H1 (cell line): ENCODE measurements at regions not wholly inside any gene's neighbourhood (a gene's known extent, or its start where the extent isn't known, plus 50 kb on each side); places are given as distances from the start of the nearest gene placed in this dataset.

Experiments used
- BRCA1 ChIP-seq: IDR thresholded peaks from 2 replicates; pipeline ENCODE4 v1.6.1; 2012; ENCODE audit warnings: low read depth, low read length, improper control_type of control experiment
- FOSL1 ChIP-seq: IDR thresholded peaks from 2 replicates; pipeline ENCODE4 v1.6.1; 2011; ENCODE audit warnings: mild to moderate bottlenecking, low read depth, low read length, moderate library complexity; ENCODE audit not compliant: insufficient read depth

- no peak for TF ChIP-seq FOSL1
- no peak for TF ChIP-seq BRCA1
- TF ChIP-seq, all 59 proteins: peak for 0
Measured at GRCh38 chr10:113225903-113226302, 275.9 kb downstream of the TCF7L2 start (continued).
